ENCODE measurements at regions not wholly inside any gene's neighbourhood (a gene's known extent, or its start where the extent isn't known, plus 50 kb on each side); places are given as distances from the start of the nearest gene placed in this dataset.
"Not testable (repeated sequence)": the region's sequence is repeated elsewhere in the genome, so short reads cannot be mapped to it uniquely, and the experiment has no call there.

DNA sequence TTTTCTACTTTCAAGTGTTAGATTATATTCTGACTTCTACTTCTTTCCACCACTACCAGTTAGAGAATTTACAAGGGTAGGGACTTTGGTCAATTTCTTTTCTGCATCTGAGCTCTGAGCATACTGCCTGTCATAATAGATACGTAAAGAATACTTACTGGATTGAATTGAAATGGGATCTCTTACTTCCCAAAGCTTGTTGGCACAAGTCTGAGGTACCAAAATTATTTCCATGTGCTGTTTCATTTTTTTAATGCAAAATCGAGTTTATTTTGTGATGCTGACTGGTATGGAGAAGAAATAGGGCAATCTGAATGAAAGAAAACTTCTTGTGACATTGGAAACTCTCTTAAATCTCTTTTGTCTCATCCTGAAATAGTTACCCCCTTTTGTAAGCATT is 428.9 kb downstream of the SPATA31D1 start:
- Histone ChIP-seq H3K27ac (ENCODE audit: low read depth, low read length) (no peak overlapping the region), H3K9ac (ENCODE audit: low read depth in 1 of 3, low read length in 3 of 3) (no peak overlapping the region), H3K36me3 (ENCODE audit: control insufficient read depth in 3 of 3, insufficient read depth in 3 of 3, low read length in 3 of 3) (no peaks in the 10 kb centered on the region), H3K27me3 (ENCODE audit: control insufficient read depth in 3 of 3, insufficient read depth in 3 of 3, low read length in 3 of 3) (no peaks in the 10 kb centered on the region), H3K4me3 (ENCODE audit: low read length in 3 of 3) (no peak overlapping the region), H3K9me3 (ENCODE audit: control insufficient read depth in 3 of 3, low read length in 3 of 3) (no peaks in the 10 kb centered on the region), H3K4me1 (ENCODE audit: control insufficient read depth in 3 of 3, insufficient read depth in 3 of 3, low read length in 3 of 3) (no peaks in the 10 kb centered on the region)

DNA sequence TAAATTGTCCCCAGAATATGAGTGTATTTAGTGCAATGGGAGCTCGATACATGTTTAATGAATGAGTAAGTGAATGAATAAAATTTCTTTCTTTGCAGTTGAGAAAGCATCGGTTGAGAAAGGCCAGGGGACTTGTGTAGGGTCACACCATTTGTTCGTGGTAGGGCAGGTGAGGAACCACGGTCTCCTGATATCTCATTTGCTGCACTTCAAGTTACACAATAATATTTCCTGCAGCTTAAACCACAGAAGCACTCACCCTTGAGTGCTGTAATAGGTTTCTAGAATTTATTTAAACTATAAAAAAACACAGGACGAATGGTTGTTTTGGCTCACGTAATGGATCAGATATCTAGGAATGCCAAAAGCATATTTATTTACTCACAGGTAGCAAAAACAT is 429.8 kb downstream of the SPATA31D1 start:
- no peaks in the 10 kb centered on the region for H3K27me3 ChIP-seq (ENCODE audit: control insufficient read depth in 3 of 3, insufficient read depth in 3 of 3, low read length in 3 of 3)
- no peaks in the 10 kb centered on the region for H3K4me1 ChIP-seq (ENCODE audit: control insufficient read depth in 3 of 3, insufficient read depth in 3 of 3, low read length in 3 of 3)
- H3K4me3 ChIP-seq (ENCODE audit: low read length in 3 of 3), result no peak overlapping the region
- no peaks in the 10 kb centered on the region for H3K36me3 ChIP-seq (ENCODE audit: control insufficient read depth in 3 of 3, insufficient read depth in 3 of 3, low read length in 3 of 3)
- no peaks in the 10 kb centered on the region for H3K9me3 ChIP-seq (ENCODE audit: control insufficient read depth in 3 of 3, low read length in 3 of 3)
- no peak overlapping the region for H3K27ac ChIP-seq (ENCODE audit: low read depth, low read length)
- H3K9ac ChIP-seq (ENCODE audit: low read depth in 1 of 3, low read length in 3 of 3), result no peak overlapping the region

DNA sequence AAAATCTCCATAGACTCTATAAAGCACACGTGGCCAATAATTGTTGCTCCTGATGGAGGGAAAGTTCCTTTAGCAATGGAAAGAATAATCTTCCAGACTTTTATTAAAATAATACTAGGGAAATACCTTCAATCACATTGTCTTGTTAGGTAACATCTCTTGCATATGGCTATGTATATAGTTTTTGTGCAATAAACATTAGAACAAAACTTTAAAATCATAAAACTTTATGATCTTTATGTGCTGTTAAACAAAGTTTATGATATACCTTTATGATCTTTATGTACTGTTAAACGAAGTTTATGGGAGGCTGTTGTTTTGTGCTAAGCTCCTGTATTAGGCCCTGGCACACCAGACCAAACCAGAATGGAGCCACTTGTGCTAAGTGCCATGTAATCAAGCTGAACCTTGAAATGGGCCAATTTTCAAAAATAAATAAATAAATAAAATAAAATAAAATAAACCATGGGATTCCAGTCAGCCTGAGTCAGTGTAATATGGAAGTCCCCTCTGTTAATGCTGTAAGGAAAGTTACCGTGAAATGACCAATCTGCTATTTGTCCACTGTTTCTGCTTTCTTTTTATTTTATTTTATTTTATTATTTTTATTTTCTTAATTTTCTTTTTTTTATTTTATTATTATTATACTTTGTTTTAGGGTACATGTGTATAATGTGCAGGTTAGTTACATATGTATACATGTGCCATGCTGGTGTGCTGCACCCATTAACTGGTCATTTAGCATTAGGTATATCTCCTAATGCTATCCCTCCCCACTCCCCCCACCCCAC is 431.3 kb downstream of the SPATA31D1 start:
- no peak overlapping the region for H3K9ac ChIP-seq (ENCODE audit: low read depth in 1 of 3, low read length in 3 of 3)
- no peak overlapping the region for H3K27ac ChIP-seq (ENCODE audit: low read depth, low read length)
- H3K9me3 ChIP-seq (ENCODE audit: control insufficient read depth in 3 of 3, low read length in 3 of 3), result no peaks in the 10 kb centered on the region
- no peak overlapping the region for H3K4me3 ChIP-seq (ENCODE audit: low read length in 3 of 3)
- no peaks in the 10 kb centered on the region for H3K27me3 ChIP-seq (ENCODE audit: control insufficient read depth in 3 of 3, insufficient read depth in 3 of 3, low read length in 3 of 3)
- H3K36me3 ChIP-seq (ENCODE audit: control insufficient read depth in 3 of 3, insufficient read depth in 3 of 3, low read length in 3 of 3), result no peaks in the 10 kb centered on the region
- no peaks in the 10 kb centered on the region for H3K4me1 ChIP-seq (ENCODE audit: control insufficient read depth in 3 of 3, insufficient read depth in 3 of 3, low read length in 3 of 3)

DNA sequence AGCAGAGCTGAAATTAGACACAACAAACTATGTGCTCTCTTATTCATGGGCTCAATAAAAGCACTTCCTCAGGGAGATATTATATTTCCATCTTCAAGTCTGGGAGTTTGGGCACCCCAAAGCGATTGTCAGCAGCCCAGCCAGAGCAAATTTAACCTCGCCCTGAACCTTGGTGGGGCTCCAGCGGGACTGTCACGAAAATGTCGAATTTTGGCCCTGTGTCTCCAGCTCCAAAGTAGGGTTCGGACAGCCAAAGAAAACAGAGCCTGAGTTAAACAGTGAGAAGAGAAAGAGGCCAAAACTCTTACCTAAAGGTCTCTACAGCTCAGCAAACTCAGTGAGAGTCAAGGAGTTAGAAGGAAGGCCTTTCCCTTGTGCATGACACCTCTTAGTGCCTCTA is 432.9 kb downstream of the SPATA31D1 start:
- no peak overlapping the region for H3K4me3 ChIP-seq (ENCODE audit: low read length in 3 of 3)
- H3K9me3 ChIP-seq (ENCODE audit: control insufficient read depth in 3 of 3, low read length in 3 of 3), result no peaks in the 10 kb centered on the region
- H3K27ac ChIP-seq (ENCODE audit: low read depth, low read length), result no peak overlapping the region
- no peaks in the 10 kb centered on the region for H3K27me3 ChIP-seq (ENCODE audit: control insufficient read depth in 3 of 3, insufficient read depth in 3 of 3, low read length in 3 of 3)
- no peaks in the 10 kb centered on the region for H3K36me3 ChIP-seq (ENCODE audit: control insufficient read depth in 3 of 3, insufficient read depth in 3 of 3, low read length in 3 of 3)
- no peaks in the 10 kb centered on the region for H3K4me1 ChIP-seq (ENCODE audit: control insufficient read depth in 3 of 3, insufficient read depth in 3 of 3, low read length in 3 of 3)
- H3K9ac ChIP-seq (ENCODE audit: low read depth in 1 of 3, low read length in 3 of 3), result no peak overlapping the region

DNA sequence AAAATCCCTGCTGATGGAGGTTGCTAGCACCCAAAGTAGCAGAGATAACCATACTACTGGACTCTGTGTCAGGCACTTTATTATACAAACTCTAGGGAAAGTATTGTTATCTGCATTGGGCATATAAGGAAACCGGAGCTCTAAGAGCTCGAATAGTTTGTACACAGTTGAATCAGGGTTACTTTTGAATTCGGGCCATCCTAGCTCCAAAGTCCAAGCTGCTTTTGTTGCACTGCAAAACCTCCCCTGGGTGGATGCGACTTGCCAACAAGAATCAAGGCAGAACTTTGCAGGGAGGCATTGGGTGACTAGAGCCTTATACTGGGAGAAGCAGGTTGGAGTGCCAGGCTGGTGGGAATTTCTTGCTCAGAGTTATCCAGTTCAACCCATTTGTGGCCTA is 435.1 kb downstream of the SPATA31D1 start:
- no peak overlapping the region for H3K9ac ChIP-seq (ENCODE audit: low read depth in 1 of 3, low read length in 3 of 3)
- H3K27ac ChIP-seq (ENCODE audit: low read depth, low read length), result no peak overlapping the region
- no peaks in the 10 kb centered on the region for H3K36me3 ChIP-seq (ENCODE audit: control insufficient read depth in 3 of 3, insufficient read depth in 3 of 3, low read length in 3 of 3)
- no peaks in the 10 kb centered on the region for H3K9me3 ChIP-seq (ENCODE audit: control insufficient read depth in 3 of 3, low read length in 3 of 3)
- no peak overlapping the region for H3K4me3 ChIP-seq (ENCODE audit: low read length in 3 of 3)
- no peaks in the 10 kb centered on the region for H3K27me3 ChIP-seq (ENCODE audit: control insufficient read depth in 3 of 3, insufficient read depth in 3 of 3, low read length in 3 of 3)
- no peaks in the 10 kb centered on the region for H3K4me1 ChIP-seq (ENCODE audit: control insufficient read depth in 3 of 3, insufficient read depth in 3 of 3, low read length in 3 of 3)

DNA sequence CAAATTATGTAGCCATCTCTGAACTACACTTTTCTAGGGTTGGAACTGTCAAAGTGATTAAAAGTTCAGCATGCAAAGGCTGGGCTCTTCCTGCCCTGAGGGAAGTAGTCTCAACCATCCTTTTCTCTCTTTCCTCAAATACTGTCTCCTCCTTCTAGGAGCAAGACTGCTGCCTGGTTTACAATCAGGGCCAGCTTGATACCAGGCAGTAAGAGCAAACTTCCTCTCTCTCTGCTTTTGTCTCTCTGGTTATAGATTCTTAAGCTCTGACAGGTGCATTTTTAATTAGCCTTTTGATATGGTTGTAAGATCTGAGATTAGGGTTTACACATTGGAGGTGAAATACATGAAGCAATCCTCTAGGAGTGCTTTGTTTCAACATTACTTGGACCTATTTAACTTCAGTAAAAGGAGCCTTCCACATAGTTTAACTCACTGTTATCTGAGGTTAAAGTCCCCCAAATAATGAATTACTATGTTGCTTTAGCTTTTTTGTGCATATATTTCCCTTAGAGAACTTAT is 436.1 kb downstream of the SPATA31D1 start:
- no peaks in the 10 kb centered on the region for H3K4me1 ChIP-seq (ENCODE audit: control insufficient read depth in 3 of 3, insufficient read depth in 3 of 3, low read length in 3 of 3)
- H3K27ac ChIP-seq (ENCODE audit: low read depth, low read length), result no peak overlapping the region
- H3K4me3 ChIP-seq (ENCODE audit: low read length in 3 of 3), result no peak overlapping the region
- no peaks in the 10 kb centered on the region for H3K27me3 ChIP-seq (ENCODE audit: control insufficient read depth in 3 of 3, insufficient read depth in 3 of 3, low read length in 3 of 3)
- H3K9me3 ChIP-seq (ENCODE audit: control insufficient read depth in 3 of 3, low read length in 3 of 3), result no peaks in the 10 kb centered on the region
- no peak overlapping the region for H3K9ac ChIP-seq (ENCODE audit: low read depth in 1 of 3, low read length in 3 of 3)
- no peaks in the 10 kb centered on the region for H3K36me3 ChIP-seq (ENCODE audit: control insufficient read depth in 3 of 3, insufficient read depth in 3 of 3, low read length in 3 of 3)

DNA sequence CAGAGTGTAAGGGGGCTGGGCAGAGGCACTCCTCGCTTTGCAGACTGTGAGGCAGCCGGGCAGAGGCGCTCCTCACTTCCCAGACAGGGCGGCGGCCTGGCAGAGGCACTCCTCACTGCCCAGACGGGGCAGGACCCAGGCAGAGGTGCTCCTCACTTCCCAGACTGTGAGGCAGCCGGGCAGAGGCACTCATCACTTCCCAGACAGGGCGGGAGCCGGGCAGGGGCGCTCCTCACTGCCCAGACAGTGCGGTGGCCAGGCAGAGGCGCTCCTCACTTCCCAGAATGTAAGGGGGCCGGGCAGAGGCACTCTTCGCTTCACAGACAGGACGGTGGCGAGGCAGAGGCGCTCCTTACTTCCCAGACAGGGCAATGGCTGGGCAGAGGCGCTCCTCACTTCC is 442.5 kb downstream of the SPATA31D1 start:
- Histone ChIP-seq H3K9ac (ENCODE audit: low read depth in 1 of 3, low read length in 3 of 3) (no peak overlapping the region), H3K9me3 (ENCODE audit: control insufficient read depth in 3 of 3, low read length in 3 of 3) (no peaks in the 10 kb centered on the region), H3K27me3 (ENCODE audit: control insufficient read depth in 3 of 3, insufficient read depth in 3 of 3, low read length in 3 of 3) (no peaks in the 10 kb centered on the region), H3K36me3 (ENCODE audit: control insufficient read depth in 3 of 3, insufficient read depth in 3 of 3, low read length in 3 of 3) (no peaks in the 10 kb centered on the region), H3K4me3 (ENCODE audit: low read length in 3 of 3) (no peak overlapping the region), H3K27ac (ENCODE audit: low read depth, low read length) (no peak overlapping the region), H3K4me1 (ENCODE audit: control insufficient read depth in 3 of 3, insufficient read depth in 3 of 3, low read length in 3 of 3) (no peaks in the 10 kb centered on the region)

DNA sequence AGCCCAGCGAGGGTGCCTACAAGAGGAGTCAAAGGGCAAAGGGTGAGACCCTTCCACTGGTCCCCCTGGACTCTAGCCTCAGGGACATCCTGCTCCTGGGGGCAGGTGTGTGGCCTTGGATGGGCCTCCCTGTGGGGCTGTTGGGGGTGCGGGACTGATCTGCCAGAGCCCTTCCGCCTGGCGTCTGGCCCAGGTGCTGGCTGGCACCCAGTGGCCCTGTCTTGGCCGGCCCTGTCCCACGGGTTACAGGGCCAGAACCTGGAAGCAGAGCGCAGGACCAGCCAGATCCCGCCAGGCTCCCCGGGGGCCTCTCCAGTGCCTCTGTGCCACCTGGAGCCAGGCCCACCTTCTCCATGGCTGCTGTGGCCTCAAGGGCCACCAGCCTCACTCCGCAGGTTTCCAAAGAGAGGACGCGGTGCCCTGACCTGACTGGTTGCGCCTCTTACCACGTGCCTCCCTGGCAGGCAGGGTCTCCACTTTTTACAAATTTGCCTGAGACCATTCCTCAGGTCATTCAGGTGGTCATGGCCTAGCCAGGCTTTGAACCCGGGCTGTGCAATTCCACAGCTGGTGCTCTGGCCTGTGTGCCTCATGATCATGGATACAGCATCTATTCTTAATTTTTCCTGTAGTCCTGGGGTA is 444.8 kb downstream of the SPATA31D1 start:
- H3K9ac ChIP-seq (ENCODE audit: low read depth in 1 of 3, low read length in 3 of 3); H3K27ac ChIP-seq (ENCODE audit: low read depth, low read length); H3K36me3 ChIP-seq (ENCODE audit: control insufficient read depth in 3 of 3, insufficient read depth in 3 of 3, low read length in 3 of 3); H3K27me3 ChIP-seq (ENCODE audit: control insufficient read depth in 3 of 3, insufficient read depth in 3 of 3, low read length in 3 of 3); H3K4me1 ChIP-seq (ENCODE audit: control insufficient read depth in 3 of 3, insufficient read depth in 3 of 3, low read length in 3 of 3); H3K4me3 ChIP-seq (ENCODE audit: low read length in 3 of 3); H3K9me3 ChIP-seq (ENCODE audit: control insufficient read depth in 3 of 3, low read length in 3 of 3): not testable (repeated sequence)

DNA sequence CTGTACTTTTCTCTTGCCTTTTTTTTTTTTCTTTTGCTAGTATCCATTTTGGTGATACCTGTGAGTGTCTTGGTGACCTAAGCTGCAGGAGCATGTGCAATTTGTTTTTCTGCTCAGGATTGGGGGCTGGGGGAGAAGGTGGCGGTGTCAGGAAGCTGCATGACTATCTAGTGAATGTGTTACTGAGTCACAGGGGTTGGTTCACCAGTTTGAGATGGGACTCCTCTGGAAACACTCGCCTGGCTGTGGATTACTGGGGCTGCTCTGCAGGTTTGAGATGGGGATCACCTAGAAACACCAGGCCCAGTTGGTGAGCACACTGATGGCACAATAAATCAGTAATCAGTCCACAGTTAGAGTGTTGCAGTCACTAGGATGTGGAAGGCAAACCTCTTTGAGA is 447.9 kb downstream of the SPATA31D1 start:
- no peak overlapping the region for H3K27ac ChIP-seq (ENCODE audit: low read depth, low read length)
- no peaks in the 10 kb centered on the region for H3K36me3 ChIP-seq (ENCODE audit: control insufficient read depth in 3 of 3, insufficient read depth in 3 of 3, low read length in 3 of 3)
- peaks cover 0 to 5% (median 0%) of the 10 kb centered on the region in 3 donors for H3K9me3 ChIP-seq (ENCODE audit: control insufficient read depth in 3 of 3, low read length in 3 of 3)
- H3K4me3 ChIP-seq (ENCODE audit: low read length in 3 of 3), result no peak overlapping the region
- H3K4me1 ChIP-seq (ENCODE audit: control insufficient read depth in 3 of 3, insufficient read depth in 3 of 3, low read length in 3 of 3), result no peaks in the 10 kb centered on the region
- H3K9ac ChIP-seq (ENCODE audit: low read depth in 1 of 3, low read length in 3 of 3), result no peak overlapping the region
- H3K27me3 ChIP-seq (ENCODE audit: control insufficient read depth in 3 of 3, insufficient read depth in 3 of 3, low read length in 3 of 3), result no peaks in the 10 kb centered on the region

DNA sequence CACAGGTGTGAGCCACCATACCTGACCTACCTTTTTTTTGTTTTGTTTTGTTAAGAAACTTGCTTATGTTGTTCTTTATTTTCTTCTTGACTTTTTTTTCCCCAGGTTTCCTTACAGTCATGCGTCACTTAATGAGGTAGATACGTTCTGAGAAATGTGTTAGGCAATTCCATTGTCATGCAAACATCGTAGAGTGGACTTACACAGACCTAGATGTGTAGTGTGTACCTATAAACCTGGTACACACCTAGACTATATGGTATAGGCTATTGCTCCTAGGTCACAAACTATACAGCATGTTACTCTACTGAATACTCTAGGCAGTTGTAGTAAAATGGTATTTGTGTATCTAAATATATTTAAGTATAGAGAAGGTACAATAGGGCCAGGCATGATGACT is 448.6 kb downstream of the SPATA31D1 start:
- H3K9me3 ChIP-seq (ENCODE audit: control insufficient read depth in 3 of 3, low read length in 3 of 3); H3K27ac ChIP-seq (ENCODE audit: low read depth, low read length); H3K4me3 ChIP-seq (ENCODE audit: low read length in 3 of 3); H3K9ac ChIP-seq (ENCODE audit: low read depth in 1 of 3, low read length in 3 of 3); H3K27me3 ChIP-seq (ENCODE audit: control insufficient read depth in 3 of 3, insufficient read depth in 3 of 3, low read length in 3 of 3); H3K36me3 ChIP-seq (ENCODE audit: control insufficient read depth in 3 of 3, insufficient read depth in 3 of 3, low read length in 3 of 3); H3K4me1 ChIP-seq (ENCODE audit: control insufficient read depth in 3 of 3, insufficient read depth in 3 of 3, low read length in 3 of 3): not testable (repeated sequence)

Data from skeletal muscle tissue (tissue), 3 donors.